Upper lobe of left lung (tissue), 4 donors: ENCODE measurements at regions not wholly inside any gene's neighbourhood (a gene's known extent, or its start where the extent isn't known, plus 50 kb on each side); places are given as distances from the start of the nearest gene placed in this dataset.

Experiments used
- CTCF ChIP-seq, 6 experiments: fragments of 450-650 bp in 4 of 6; fragments of 200-600 bp in 2 of 6; sonication (generic) in 2 of 6; IDR thresholded peaks; one replicate each; pipeline ENCODE4 v1.5.1; 2016 to 2019; ENCODE audit warnings: antibody characterized with exemption in 6 of 6
- EP300 ChIP-seq, 4 donors: sonication (generic); formaldehyde crosslinking; IDR thresholded peaks; one replicate each; pipeline ENCODE4 v1.5.1; 2017; ENCODE audit warnings: antibody characterized with exemption in 4 of 4, control low read depth in 2 of 4
- POLR2A ChIP-seq, 4 donors: fragments of 450-650 bp; IDR thresholded peaks; one replicate each; pipeline ENCODE4 v1.5.1; 2016 to 2017; ENCODE audit warnings: antibody characterized with exemption in 4 of 4, mild to moderate bottlenecking in 2 of 4
- POLR2AphosphoS5 ChIP-seq, 2 donors: sonication (generic); formaldehyde crosslinking; IDR thresholded peaks; one replicate each; pipeline ENCODE4 v1.5.1; 2017; ENCODE audit warnings: antibody characterized with exemption in 2 of 2

- TF ChIP-seq CTCF (IDR thresholded peaks at IDR 0.05) (no peak), POLR2AphosphoS5 (IDR thresholded peaks at IDR 0.05) (no peak), POLR2A (IDR thresholded peaks at IDR 0.05) (no peak), EP300 (IDR thresholded peaks at IDR 0.05) (no peak)
Observed at GRCh38 chr10:18753312-18753895, 94.2 kb downstream of the ARL5B start.
